ENCODE measurements at regions not wholly inside any gene's neighbourhood (a gene's known extent, or its start where the extent isn't known, plus 50 kb on each side); places are given as distances from the start of the nearest gene placed in this dataset.

- intact Hi-C loops (cut with micrococcal nuclease) = no loop called here
- Mint-ChIP-seq H3K27me3 (ENCODE audit: low read depth) (peaks cover 5% of the 10 kb centered on the region), H3K4me1 (ENCODE audit: low read depth) (no peaks in the 10 kb centered on the region), H3K36me3 (ENCODE audit: low read depth) (no peaks in the 10 kb centered on the region), H3K27ac (no peak overlapping the region), H3K9me3 (no peaks in the 10 kb centered on the region), H3K4me3 (no peak overlapping the region)
- CTCF ChIA-PET = no interaction called here
- no peak for DNase-seq
Measured at GRCh38 chr19:30792561-30793505, 420.6 kb downstream of the ZNF536 start.

GRCh38 chr19:30791088-30791487, 418.9 kb downstream of the ZNF536 start:
- CTCF ChIA-PET = no interaction called here

GRCh38 chr19:30790056-30790680, 418.0 kb downstream of the ZNF536 start:
- H3K36me3 Mint-ChIP-seq (ENCODE audit: low read depth) = no peaks in the 10 kb centered on the region
- CTCF ChIA-PET = no interaction called here
- no peak overlapping the region for H3K27ac Mint-ChIP-seq
- intact Hi-C loops (cut with micrococcal nuclease) = no loop called here
- H3K9me3 Mint-ChIP-seq = no peaks in the 10 kb centered on the region
- peaks cover 6% of the 10 kb centered on the region for H3K27me3 Mint-ChIP-seq (ENCODE audit: low read depth)
- no peaks in the 10 kb centered on the region for H3K4me1 Mint-ChIP-seq (ENCODE audit: low read depth)
- DNase-seq = no peak
- H3K4me3 Mint-ChIP-seq = no peak overlapping the region

More at GRCh38 chr19:30791088-30791487, 418.9 kb downstream of the ZNF536 start:
- intact Hi-C loops (cut with micrococcal nuclease) = no loop called here
- DNase-seq = no peak
- Mint-ChIP-seq H3K36me3 (ENCODE audit: low read depth) (no peaks in the 10 kb centered on the region), H3K9me3 (no peaks in the 10 kb centered on the region), H3K4me1 (ENCODE audit: low read depth) (no peaks in the 10 kb centered on the region), H3K27me3 (ENCODE audit: low read depth) (peaks cover 5% of the 10 kb centered on the region), H3K27ac (no peak overlapping the region), H3K4me3 (no peak overlapping the region)

GRCh38 chr19:30788105-30788765, 416.1 kb downstream of the ZNF536 start:
- intact Hi-C loops (cut with micrococcal nuclease) = loop anchor here (10.0 kb wide), 1 partner anchor 1257 kb away; no protein-coding TSS in a partner anchor
- Mint-ChIP-seq H3K9me3 (no peaks in the 10 kb centered on the region), H3K36me3 (ENCODE audit: low read depth) (no peaks in the 10 kb centered on the region), H3K27me3 (ENCODE audit: low read depth) (peaks cover 12% of the 10 kb centered on the region), H3K4me3 (no peak overlapping the region), H3K4me1 (ENCODE audit: low read depth) (no peaks in the 10 kb centered on the region), H3K27ac (no peak overlapping the region)
- CTCF ChIA-PET = interaction anchor here (0.5 to 2.1 kb wide), 4 partner anchors 11 to 105 kb away, joined by 3 to 8 read pairs (median 4); no protein-coding TSS in a partner anchor
- DNase-seq = no peak

GRCh38 chr19:30785458-30786137, 413.4 kb downstream of the ZNF536 start:
- Mint-ChIP-seq H3K27ac (no peak overlapping the region), H3K4me3 (no peak overlapping the region), H3K9me3 (no peaks in the 10 kb centered on the region), H3K27me3 (ENCODE audit: low read depth) (peaks cover 15% of the 10 kb centered on the region), H3K36me3 (ENCODE audit: low read depth) (no peaks in the 10 kb centered on the region), H3K4me1 (ENCODE audit: low read depth) (no peaks in the 10 kb centered on the region)
- CTCF ChIA-PET = interaction anchor here (0.7 to 1.5 kb wide), 3 partner anchors 10 to 573 kb away, joined by 3 to 4 read pairs (median 3); no protein-coding TSS in a partner anchor
- DNase-seq = no peak
- intact Hi-C loops (cut with micrococcal nuclease) = loop anchor here (1.0 to 10.0 kb wide), 3 partner anchors 572 to 1439 kb away; no protein-coding TSS in a partner anchor

- peaks cover 16% of the 10 kb centered on the region for H3K27me3 Mint-ChIP-seq (ENCODE audit: low read depth)
- CTCF ChIA-PET = interaction anchor here (0.8 to 1.9 kb wide), 5 partner anchors 11 to 1439 kb away, joined by 3 to 9 read pairs (median 4); no protein-coding TSS in a partner anchor
- intact Hi-C loops (cut with micrococcal nuclease) = loop anchor here (1.0 to 10.0 kb wide), 3 partner anchors 572 to 1440 kb away; no protein-coding TSS in a partner anchor
- H3K4me1 Mint-ChIP-seq (ENCODE audit: low read depth) = no peaks in the 10 kb centered on the region
- no peak overlapping the region for H3K4me3 Mint-ChIP-seq
- no peaks in the 10 kb centered on the region for H3K9me3 Mint-ChIP-seq
- H3K36me3 Mint-ChIP-seq (ENCODE audit: low read depth) = no peaks in the 10 kb centered on the region
- DNase-seq = peak; percentile 72
- H3K27ac Mint-ChIP-seq = no peak overlapping the region
Measured at GRCh38 chr19:30784850-30785457, 412.8 kb downstream of the ZNF536 start.

- Mint-ChIP-seq H3K27ac (no peak overlapping the region), H3K36me3 (ENCODE audit: low read depth) (no peaks in the 10 kb centered on the region), H3K4me1 (ENCODE audit: low read depth) (no peaks in the 10 kb centered on the region), H3K9me3 (no peaks in the 10 kb centered on the region), H3K4me3 (no peak overlapping the region), H3K27me3 (ENCODE audit: low read depth) (peaks cover 16% of the 10 kb centered on the region)
- CTCF ChIA-PET = interaction anchor here (0.9 to 1.9 kb wide), 5 partner anchors 16 to 1440 kb away, joined by 3 to 9 read pairs (median 4); no protein-coding TSS in a partner anchor
- no peak for DNase-seq
- intact Hi-C loops (cut with micrococcal nuclease) = loop anchor here (2.0 to 10.0 kb wide), 2 partner anchors 1261 to 1441 kb away; no protein-coding TSS in a partner anchor
Measured at GRCh38 chr19:30783936-30784335, 411.8 kb downstream of the ZNF536 start.

GRCh38 chr19:30783212-30783611, 411.0 kb downstream of the ZNF536 start:
- H3K9me3 Mint-ChIP-seq = no peaks in the 10 kb centered on the region
- CTCF ChIA-PET = interaction anchor here (1.7 to 1.9 kb wide), 2 partner anchors 17 to 1441 kb away, joined by 3 to 9 read pairs; no protein-coding TSS in a partner anchor
- H3K4me1 Mint-ChIP-seq (ENCODE audit: low read depth) = no peaks in the 10 kb centered on the region
- no peak overlapping the region for H3K4me3 Mint-ChIP-seq
- H3K36me3 Mint-ChIP-seq (ENCODE audit: low read depth) = no peaks in the 10 kb centered on the region
- no peak for DNase-seq
- H3K27ac Mint-ChIP-seq = no peak overlapping the region
- intact Hi-C loops (cut with micrococcal nuclease) = loop anchor here (10.0 kb wide), 1 partner anchor 1262 kb away; no protein-coding TSS in a partner anchor
- H3K27me3 Mint-ChIP-seq (ENCODE audit: low read depth) = peaks cover 16% of the 10 kb centered on the region

GRCh38 chr19:30781519-30781918, 409.3 kb downstream of the ZNF536 start:
- Mint-ChIP-seq H3K4me3 (no peak overlapping the region), H3K27ac (no peak overlapping the region), H3K9me3 (no peaks in the 10 kb centered on the region), H3K27me3 (ENCODE audit: low read depth) (peaks cover 16% of the 10 kb centered on the region), H3K4me1 (ENCODE audit: low read depth) (no peaks in the 10 kb centered on the region), H3K36me3 (ENCODE audit: low read depth) (no peaks in the 10 kb centered on the region)
- CTCF ChIA-PET = no interaction called here
- no peak for DNase-seq
- intact Hi-C loops (cut with micrococcal nuclease) = loop anchor here (10.0 kb wide), 1 partner anchor 1263 kb away; no protein-coding TSS in a partner anchor

- no peak overlapping the region for H3K4me3 Mint-ChIP-seq
- CTCF ChIA-PET = no interaction called here
- no peaks in the 10 kb centered on the region for H3K9me3 Mint-ChIP-seq
- DNase-seq = no peak
- H3K27me3 Mint-ChIP-seq (ENCODE audit: low read depth) = peaks cover 16% of the 10 kb centered on the region
- no peaks in the 10 kb centered on the region for H3K36me3 Mint-ChIP-seq (ENCODE audit: low read depth)
- no peaks in the 10 kb centered on the region for H3K4me1 Mint-ChIP-seq (ENCODE audit: low read depth)
- intact Hi-C loops (cut with micrococcal nuclease) = loop anchor here (10.0 kb wide), 1 partner anchor 1264 kb away; no protein-coding TSS in a partner anchor
- H3K27ac Mint-ChIP-seq = no peak overlapping the region
Measured at GRCh38 chr19:30781047-30781446, 408.9 kb downstream of the ZNF536 start.

- intact Hi-C loops (cut with micrococcal nuclease) = loop anchor here (10.0 kb wide), 1 partner anchor 1264 kb away; no protein-coding TSS in a partner anchor
- Mint-ChIP-seq H3K27me3 (ENCODE audit: low read depth) (peaks cover 15% of the 10 kb centered on the region), H3K36me3 (ENCODE audit: low read depth) (no peaks in the 10 kb centered on the region), H3K27ac (no peak overlapping the region), H3K9me3 (no peaks in the 10 kb centered on the region), H3K4me1 (ENCODE audit: low read depth) (no peaks in the 10 kb centered on the region), H3K4me3 (no peak overlapping the region)
- CTCF ChIA-PET = no interaction called here
- no peak for DNase-seq
Measured at GRCh38 chr19:30780456-30780855, 408.3 kb downstream of the ZNF536 start.
